AG04450 (cell line): ENCODE measurements at regions not wholly inside any gene's neighbourhood (a gene's known extent, or its start where the extent isn't known, plus 50 kb on each side); places are given as distances from the start of the nearest gene placed in this dataset.
"Not testable (repeated sequence)": the region's sequence is repeated elsewhere in the genome, so short reads cannot be mapped to it uniquely, and the experiment has no call there.

Experiments
- CTCF ChIA-PET: fragments of 300-600, 350-600 bp; formaldehyde crosslinking; extraction: SDS; loops from one replicate; lab custom pipeline; 2022; ENCODE audit warnings: antibody characterized with exemption, inconsistent platforms; lab: Charles Lee
- POLR2A ChIA-PET: fragments of 350-600 bp; formaldehyde crosslinking; extraction: SDS; loops from one replicate; lab custom pipeline; 2021; ENCODE audit warnings: antibody characterized with exemption, inconsistent platforms; lab: Yijun Ruan, JAX
- DNase-seq: peaks from one replicate; pipeline ENCODE4 v3.0.0-alpha.2; 2011; ENCODE audit warnings: low read depth, low spot score
- H3K27ac ChIP-seq: one replicate; pipeline ENCODE4 v1.5.1; 2012; ENCODE audit warnings: low read depth, low read length, control low read depth
- H3K27me3 ChIP-seq: one replicate; pipeline ENCODE4 v1.6.0; 2012; ENCODE audit warnings: low read length; ENCODE audit not compliant: control insufficient read depth, insufficient read depth
- H3K4me3 ChIP-seq: 2 replicates; pipeline ENCODE4 v1.5.1; 2011; ENCODE audit warnings: mild to moderate bottlenecking, low read depth, low read length, control low read depth
- H3K9me3 ChIP-seq: 2 replicates; pipeline ENCODE4 v1.5.1; 2012; ENCODE audit warnings: low read length; ENCODE audit not compliant: control insufficient read depth, insufficient read depth
- CTCF ChIP-seq: IDR thresholded peaks from 2 replicates; pipeline ENCODE4 v1.5.1; 2011; ENCODE audit warnings: low read depth, low read length, control low read depth, inconsistent platforms

GRCh38 chr2:16053437-16054257 lies 113.3 kb downstream of the MYCN start:
- DNase-seq = no peak
- Histone ChIP-seq H3K27ac (no peak overlapping the region), H3K9me3 (peaks cover 64% of the 10 kb centered on the region), H3K27me3 (no peaks in the 10 kb centered on the region), H3K4me3 (no peak overlapping the region)
- TF ChIP-seq CTCF = no peak
- ChIA-PET POLR2A (no interaction called here), CTCF (no interaction called here)

- H3K4me3 ChIP-seq, POLR2A ChIA-PET, DNase-seq, CTCF ChIA-PET, H3K27ac ChIP-seq, H3K27me3 ChIP-seq: not testable (repeated sequence)
- peaks cover 63% of the 10 kb centered on the region for H3K9me3 ChIP-seq
Measured at GRCh38 chr2:16052571-16053052, 112.3 kb downstream of the MYCN start.

- no peak for DNase-seq
- H3K27me3 ChIP-seq = no peaks in the 10 kb centered on the region
- CTCF ChIA-PET = no interaction called here
Measured at GRCh38 chr2:16051841-16052564, 111.7 kb downstream of the MYCN start.

GRCh38 chr2:16050908-16051489 lies 110.6 kb downstream of the MYCN start:
- Histone ChIP-seq H3K27me3 (no peaks in the 10 kb centered on the region), H3K4me3 (no peak overlapping the region), H3K27ac (no peak overlapping the region), H3K9me3 (peaks cover 48% of the 10 kb centered on the region)
- DNase-seq = no peak
- POLR2A ChIA-PET = no interaction called here
- no peak for TF ChIP-seq CTCF
- CTCF ChIA-PET = no interaction called here

More at GRCh38 chr2:16051841-16052564, 111.7 kb downstream of the MYCN start:
- Histone ChIP-seq H3K9me3 (peaks cover 58% of the 10 kb centered on the region), H3K27ac (no peak overlapping the region), H3K4me3 (no peak overlapping the region)
- POLR2A ChIA-PET = no interaction called here
- no peak for TF ChIP-seq CTCF

- no peak for TF ChIP-seq CTCF
- H3K27me3 ChIP-seq = no peaks in the 10 kb centered on the region
Measured at GRCh38 chr2:16050261-16050907, 110.0 kb downstream of the MYCN start.

More at GRCh38 chr2:16050261-16050907, 110.0 kb downstream of the MYCN start:
- POLR2A ChIA-PET = no interaction called here
- no peak overlapping the region for H3K4me3 ChIP-seq
- H3K27ac ChIP-seq = no peak overlapping the region
- H3K9me3 ChIP-seq = peaks cover 47% of the 10 kb centered on the region
- CTCF ChIA-PET = no interaction called here
- DNase-seq = no peak
